Upper lobe of right lung (tissue), 1 donor: ENCODE measurements at regions not wholly inside any gene's neighbourhood (a gene's known extent, or its start where the extent isn't known, plus 50 kb on each side); places are given as distances from the start of the nearest gene placed in this dataset.
A peak's percentile ranks its signal among the peaks of the same experiment; 100 is the strongest.

Experiments
- ATAC-seq: fragments of 200-7000 bp; cut with Tn5 transposase; one replicate; pipeline ENCODE4 v1.9.1; 2020; ENCODE audit warnings: mild to moderate bottlenecking, moderate library complexity
- DNase-seq: peaks from one replicate; pipeline ENCODE4 v3.0.0-alpha.2; 2020
- H3K27ac ChIP-seq: fragments of 200-600 bp; one replicate; pipeline ENCODE4 v1.8.0; 2022
- H3K27me3 ChIP-seq: fragments of 200-600 bp; one replicate; pipeline ENCODE4 v1.8.0; 2022; ENCODE audit warnings: mild to moderate bottlenecking
- H3K36me3 ChIP-seq: fragments of 200-600 bp; one replicate; pipeline ENCODE4 v1.8.0; 2022
- H3K4me1 ChIP-seq: fragments of 200-600 bp; one replicate; pipeline ENCODE4 v1.8.0; 2022
- H3K4me3 ChIP-seq: fragments of 200-600 bp; one replicate; pipeline ENCODE4 v1.8.0; 2022; ENCODE audit warnings: mild to moderate bottlenecking
- H3K9me3 ChIP-seq: fragments of 200-600 bp; one replicate; pipeline ENCODE4 v1.8.0; 2022
- intact Hi-C: fragments of 100-400 bp; cut with DNase I; formaldehyde crosslinking; loops from one replicate; pipeline ENCODE4 v1.11.0; 2022
- TF ChIP-seq, protein P1 (sequence below): fragments of 200-600 bp; IDR thresholded peaks from one replicate; pipeline ENCODE4 v1.8.0; 2022; ENCODE audit warnings: antibody characterized with exemption
- donor health status: DM: no; HTN: yes; CAD: no; lungs with severe emphysema.

- ATAC-seq (no peak), DNase-seq (no peak)
- no peaks in the 10 kb centered on the region for H3K4me1 ChIP-seq
- no peaks in the 10 kb centered on the region for H3K27me3 ChIP-seq
- intact Hi-C loops = no loop called here
- no peak overlapping the region for H3K27ac ChIP-seq
- H3K9me3 ChIP-seq = no peaks in the 10 kb centered on the region
- H3K36me3 ChIP-seq = no peaks in the 10 kb centered on the region
- TF ChIP-seq, protein P1, sequence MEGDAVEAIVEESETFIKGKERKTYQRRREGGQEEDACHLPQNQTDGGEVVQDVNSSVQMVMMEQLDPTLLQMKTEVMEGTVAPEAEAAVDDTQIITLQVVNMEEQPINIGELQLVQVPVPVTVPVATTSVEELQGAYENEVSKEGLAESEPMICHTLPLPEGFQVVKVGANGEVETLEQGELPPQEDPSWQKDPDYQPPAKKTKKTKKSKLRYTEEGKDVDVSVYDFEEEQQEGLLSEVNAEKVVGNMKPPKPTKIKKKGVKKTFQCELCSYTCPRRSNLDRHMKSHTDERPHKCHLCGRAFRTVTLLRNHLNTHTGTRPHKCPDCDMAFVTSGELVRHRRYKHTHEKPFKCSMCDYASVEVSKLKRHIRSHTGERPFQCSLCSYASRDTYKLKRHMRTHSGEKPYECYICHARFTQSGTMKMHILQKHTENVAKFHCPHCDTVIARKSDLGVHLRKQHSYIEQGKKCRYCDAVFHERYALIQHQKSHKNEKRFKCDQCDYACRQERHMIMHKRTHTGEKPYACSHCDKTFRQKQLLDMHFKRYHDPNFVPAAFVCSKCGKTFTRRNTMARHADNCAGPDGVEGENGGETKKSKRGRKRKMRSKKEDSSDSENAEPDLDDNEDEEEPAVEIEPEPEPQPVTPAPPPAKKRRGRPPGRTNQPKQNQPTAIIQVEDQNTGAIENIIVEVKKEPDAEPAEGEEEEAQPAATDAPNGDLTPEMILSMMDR = no peak
- no peak overlapping the region for H3K4me3 ChIP-seq
Observed at GRCh38 chr11:32210556-32210955, 119.7 kb downstream of the RCN1 start.

DNA sequence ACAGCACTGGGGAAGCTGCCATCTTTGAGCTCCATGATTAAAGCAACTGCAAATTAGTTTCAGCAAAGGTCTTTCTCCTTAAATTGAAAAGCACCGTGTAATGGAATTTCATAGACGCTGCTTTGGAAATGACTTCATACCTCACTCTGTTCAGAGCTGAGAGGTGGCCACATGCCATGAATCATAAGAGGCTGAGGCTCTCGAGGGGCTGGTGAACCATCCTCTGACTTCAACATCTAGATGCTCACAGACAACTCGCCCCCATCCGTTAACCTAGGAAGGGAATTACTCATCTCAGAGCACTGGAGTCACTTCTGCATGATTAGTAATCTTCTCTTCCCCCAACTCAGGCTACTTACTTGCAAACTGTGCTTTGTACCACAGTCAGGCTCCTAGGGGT, 122.3 kb downstream of the RCN1 start:
- intact Hi-C loops = no loop called here
- no peak for ATAC-seq

GRCh38 chr11:32215157-32215556, 124.3 kb downstream of the RCN1 start:
- no peak overlapping the region for H3K4me3 ChIP-seq
- H3K27ac ChIP-seq = no peak overlapping the region
- DNase-seq = no peak
- no peaks in the 10 kb centered on the region for H3K36me3 ChIP-seq
- no peaks in the 10 kb centered on the region for H3K9me3 ChIP-seq
- intact Hi-C loops = no loop called here
- no peaks in the 10 kb centered on the region for H3K4me1 ChIP-seq
- H3K27me3 ChIP-seq = no peaks in the 10 kb centered on the region
- no peak for ATAC-seq
- TF ChIP-seq, protein P1 = no peak

More for the DNA sequence above, 122.3 kb downstream of the RCN1 start:
- Histone ChIP-seq H3K4me1 (no peaks in the 10 kb centered on the region), H3K4me3 (no peak overlapping the region), H3K27me3 (no peaks in the 10 kb centered on the region), H3K9me3 (no peaks in the 10 kb centered on the region), H3K36me3 (no peaks in the 10 kb centered on the region), H3K27ac (no peak overlapping the region)
- DNase-seq = no peak
- TF ChIP-seq, protein P1 = no peak

DNA sequence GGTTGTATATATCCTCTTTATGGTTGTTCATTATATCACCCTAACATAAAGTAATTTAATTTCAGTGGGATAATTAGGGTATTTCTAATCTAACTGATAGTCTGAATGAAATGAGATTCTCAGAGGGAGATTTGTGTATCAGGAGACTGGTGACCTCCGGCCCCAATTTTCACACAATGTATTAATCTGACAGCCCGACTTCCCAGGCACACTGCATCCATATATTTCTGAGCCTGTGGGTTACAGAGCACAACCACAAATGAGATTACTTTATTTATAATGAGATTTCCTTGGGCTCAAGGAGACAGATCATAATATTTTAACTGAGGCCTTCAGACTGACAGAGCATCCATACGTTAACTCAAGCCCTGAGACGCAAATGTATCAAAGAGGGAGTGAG, 125.9 kb downstream of the RCN1 start:
- Histone ChIP-seq H3K4me3 (no peak overlapping the region), H3K9me3 (no peaks in the 10 kb centered on the region), H3K4me1 (no peaks in the 10 kb centered on the region), H3K36me3 (no peaks in the 10 kb centered on the region), H3K27me3 (no peaks in the 10 kb centered on the region), H3K27ac (no peak overlapping the region)
- intact Hi-C loops = no loop called here
- ATAC-seq (no peak), DNase-seq (no peak)
- TF ChIP-seq, protein P1 = no peak

DNA sequence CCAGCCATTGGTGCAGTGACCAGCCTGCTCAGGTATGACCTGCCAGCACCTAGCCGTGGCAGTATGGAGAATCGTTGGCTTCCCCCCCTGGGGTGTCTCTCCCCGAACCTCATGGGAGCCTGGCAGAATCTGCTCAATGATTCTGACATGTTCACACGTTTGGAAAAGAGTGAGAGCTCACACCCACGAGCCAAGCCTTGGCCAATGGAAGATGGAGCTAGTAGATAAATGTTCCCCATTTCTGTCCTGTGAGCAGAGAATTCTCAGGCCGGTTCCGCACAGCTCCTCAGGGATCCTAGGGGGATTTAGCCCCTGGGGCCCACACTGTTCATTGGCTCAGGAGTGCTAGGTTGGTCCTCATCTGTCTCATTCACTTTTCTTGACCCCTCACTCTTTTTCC, 128.4 kb downstream of the RCN1 start:
- Histone ChIP-seq H3K36me3 (no peaks in the 10 kb centered on the region), H3K9me3 (no peaks in the 10 kb centered on the region), H3K27ac (no peak overlapping the region), H3K27me3 (no peaks in the 10 kb centered on the region), H3K4me1 (no peaks in the 10 kb centered on the region), H3K4me3 (no peak overlapping the region)
- intact Hi-C loops = no loop called here
- no peak for DNase-seq
- TF ChIP-seq, protein P1 = no peak
- peak; percentile 32 for ATAC-seq

GRCh38 chr11:32221476-32222032, 130.7 kb downstream of the RCN1 start:
- no peaks in the 10 kb centered on the region for H3K27me3 ChIP-seq
- H3K4me3 ChIP-seq = no peak overlapping the region
- no peak overlapping the region for H3K27ac ChIP-seq
- no peaks in the 10 kb centered on the region for H3K4me1 ChIP-seq
- DNase-seq (no peak), ATAC-seq (no peak)
- H3K9me3 ChIP-seq = no peaks in the 10 kb centered on the region
- H3K36me3 ChIP-seq = no peaks in the 10 kb centered on the region
- intact Hi-C loops = no loop called here
- TF ChIP-seq, protein P1 = no peak
